MM.1S (cell line): ENCODE measurements at regions not wholly inside any gene's neighbourhood (a gene's known extent, or its start where the extent isn't known, plus 50 kb on each side); places are given as distances from the start of the nearest gene placed in this dataset.

ENCODE experiments used
- DNase-seq: peaks from one replicate; pipeline ENCODE4 v3.0.0-alpha.2; 2015
- H2AFZ ChIP-seq: fragments of 300-600 bp; sonication (generic); 2 replicates; pipeline ENCODE4 v1.6.0; 2016; ENCODE audit warnings: antibody characterized with exemption, low read length
- H3F3A ChIP-seq: fragments of 300-600 bp; sonication (generic); 2 replicates; pipeline ENCODE4 v1.6.1; 2016; ENCODE audit warnings: mild to moderate bottlenecking, antibody characterized with exemption, low read length, moderate library complexity, mixed read lengths; ENCODE audit not compliant: insufficient read depth
- H3K27ac ChIP-seq: fragments of 300-600 bp; sonication (generic); 2 replicates; pipeline ENCODE4 v1.5.1; 2016; ENCODE audit warnings: mild to moderate bottlenecking, low read length
- H3K27me3 ChIP-seq: fragments of 300-600 bp; sonication (generic); replicated peaks from 2 replicates; pipeline ENCODE4 v1.6.0; 2016; ENCODE audit warnings: low read length; ENCODE audit not compliant: insufficient read depth
- H3K36me3 ChIP-seq: fragments of 300-600 bp; sonication (generic); replicated peaks from 2 replicates; pipeline ENCODE4 v1.6.1; 2016; ENCODE audit warnings: mild to moderate bottlenecking, low read length, mixed read lengths; ENCODE audit not compliant: insufficient read depth
- H3K4me1 ChIP-seq: fragments of 300-600 bp; sonication (generic); 2 replicates; pipeline ENCODE4 v1.6.1; 2016; ENCODE audit warnings: low read length, mixed read lengths
- H3K4me2 ChIP-seq: fragments of 300-600 bp; sonication (generic); 2 replicates; pipeline ENCODE4 v1.6.0; 2016; ENCODE audit warnings: low read depth, low read length
- H3K4me3 ChIP-seq: fragments of 300-600 bp; sonication (generic); 2 replicates; pipeline ENCODE4 v1.5.1; 2016; ENCODE audit warnings: low read length, mixed read lengths
- H3K79me2 ChIP-seq: fragments of 300-600 bp; sonication (generic); 2 replicates; pipeline ENCODE4 v1.6.1; 2016; ENCODE audit warnings: mixed run types, low read length, mixed read lengths
- H3K9ac ChIP-seq: fragments of 300-600 bp; sonication (generic); 2 replicates; pipeline ENCODE4 v1.6.1; 2016; ENCODE audit warnings: low read length, mixed read lengths
- H3K9me2 ChIP-seq: fragments of 300-600 bp; sonication (generic); replicated peaks from 2 replicates; pipeline ENCODE4 v1.6.1; 2016; ENCODE audit warnings: mild to moderate bottlenecking, low read length, mixed read lengths; ENCODE audit not compliant: insufficient read depth
- H3K9me3 ChIP-seq: fragments of 300-600 bp; sonication (generic); replicated peaks from 2 replicates; pipeline ENCODE4 v1.6.1; 2016; ENCODE audit warnings: mild to moderate bottlenecking, low read length, mixed read lengths; ENCODE audit not compliant: insufficient read depth
- H4K20me1 ChIP-seq: fragments of 300-600 bp; sonication (generic); 2 replicates; pipeline ENCODE4 v1.6.1; 2016; ENCODE audit warnings: mild to moderate bottlenecking, low read length, moderate library complexity, mixed read lengths; ENCODE audit not compliant: insufficient read depth
- CTCF ChIP-seq: fragments of 300-600 bp; sonication (generic); IDR thresholded peaks from 2 replicates; pipeline ENCODE4 v1.5.1; 2016; ENCODE audit warnings: antibody characterized with exemption, low read length, mixed read lengths
- EZH2 ChIP-seq: fragments of 300-600 bp; sonication (generic); optimal IDR thresholded peaks from 2 replicates; pipeline ENCODE3; 2017; ENCODE audit warnings: low read depth, mild to moderate bottlenecking, antibody characterized with exemption, low read length, mixed read lengths
- EZH2phosphoT487 ChIP-seq: fragments of 300-600 bp; sonication (generic); IDR thresholded peaks from 2 replicates; pipeline ENCODE4 v1.6.1; 2018; ENCODE audit warnings: antibody characterized with exemption, low read length

DNA sequence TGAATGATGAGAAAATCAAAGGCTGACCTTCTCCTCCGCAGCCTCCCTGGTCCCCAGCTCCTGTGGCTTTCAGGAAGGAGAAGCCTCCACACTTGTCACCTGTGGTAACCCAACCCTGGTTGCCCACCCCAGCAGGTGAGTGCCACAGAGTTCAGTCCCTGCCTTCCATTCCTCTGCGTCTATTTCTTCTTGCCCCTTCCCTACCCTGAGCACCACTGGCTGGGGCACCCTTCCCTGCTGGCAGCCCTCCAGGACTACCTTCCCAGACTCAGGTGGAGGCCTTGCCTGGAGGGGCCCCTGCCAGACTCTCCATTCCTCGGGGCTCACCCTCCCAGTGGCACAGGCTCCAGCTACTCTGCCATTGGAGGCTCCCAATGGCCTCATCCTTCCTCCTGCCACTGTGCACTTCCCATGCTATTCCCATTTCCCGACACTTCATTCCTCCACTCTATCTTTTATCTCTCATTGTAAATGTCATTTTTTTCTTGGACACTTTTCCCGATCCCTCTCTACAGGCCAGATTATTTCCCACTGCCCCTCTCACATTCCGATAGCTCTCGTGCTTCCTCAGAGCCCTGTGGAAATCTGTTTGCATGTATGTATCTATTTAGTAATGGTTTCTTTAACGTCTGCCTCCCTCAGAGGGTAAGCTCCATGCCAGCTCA, 90.6 kb upstream of the PCBD1 start:
- Histone ChIP-seq H3K9ac (no peak overlapping the region), H3K79me2 (no peaks in the 10 kb centered on the region), H3K4me1 (peaks cover 19% of the 10 kb centered on the region), H3K9me3 (no peaks in the 10 kb centered on the region), H2AFZ (no peak overlapping the region), H4K20me1 (no peaks in the 10 kb centered on the region), H3K36me3 (no peaks in the 10 kb centered on the region), H3K27ac (no peak overlapping the region), H3K9me2 (no peaks in the 10 kb centered on the region), H3K4me2 (no peak overlapping the region), H3K4me3 (no peak overlapping the region), H3K27me3 (no peaks in the 10 kb centered on the region), H3F3A (no peaks in the 10 kb centered on the region)
- no peak for TF ChIP-seq EZH2
- TF ChIP-seq EZH2phosphoT487, result no peak
- no peak for TF ChIP-seq CTCF
- no peak for DNase-seq

GRCh38 chr10:70980687-70981086, 92.3 kb upstream of the PCBD1 start:
- H4K20me1 ChIP-seq, result no peaks in the 10 kb centered on the region
- no peaks in the 10 kb centered on the region for H3F3A ChIP-seq
- no peak overlapping the region for H3K27ac ChIP-seq
- TF ChIP-seq EZH2, result no peak
- TF ChIP-seq EZH2phosphoT487, result no peak
- no peak for TF ChIP-seq CTCF
- no peak overlapping the region for H3K4me3 ChIP-seq
- H3K9me3 ChIP-seq, result no peaks in the 10 kb centered on the region
- no peaks in the 10 kb centered on the region for H3K79me2 ChIP-seq
- H3K4me2 ChIP-seq, result no peak overlapping the region
- no peak for DNase-seq
- peaks cover 25% of the 10 kb centered on the region for H3K4me1 ChIP-seq
- H3K9me2 ChIP-seq, result no peaks in the 10 kb centered on the region
- H3K9ac ChIP-seq, result no peak overlapping the region
- H2AFZ ChIP-seq, result no peak overlapping the region
- H3K36me3 ChIP-seq, result no peaks in the 10 kb centered on the region
- H3K27me3 ChIP-seq, result no peaks in the 10 kb centered on the region

DNA sequence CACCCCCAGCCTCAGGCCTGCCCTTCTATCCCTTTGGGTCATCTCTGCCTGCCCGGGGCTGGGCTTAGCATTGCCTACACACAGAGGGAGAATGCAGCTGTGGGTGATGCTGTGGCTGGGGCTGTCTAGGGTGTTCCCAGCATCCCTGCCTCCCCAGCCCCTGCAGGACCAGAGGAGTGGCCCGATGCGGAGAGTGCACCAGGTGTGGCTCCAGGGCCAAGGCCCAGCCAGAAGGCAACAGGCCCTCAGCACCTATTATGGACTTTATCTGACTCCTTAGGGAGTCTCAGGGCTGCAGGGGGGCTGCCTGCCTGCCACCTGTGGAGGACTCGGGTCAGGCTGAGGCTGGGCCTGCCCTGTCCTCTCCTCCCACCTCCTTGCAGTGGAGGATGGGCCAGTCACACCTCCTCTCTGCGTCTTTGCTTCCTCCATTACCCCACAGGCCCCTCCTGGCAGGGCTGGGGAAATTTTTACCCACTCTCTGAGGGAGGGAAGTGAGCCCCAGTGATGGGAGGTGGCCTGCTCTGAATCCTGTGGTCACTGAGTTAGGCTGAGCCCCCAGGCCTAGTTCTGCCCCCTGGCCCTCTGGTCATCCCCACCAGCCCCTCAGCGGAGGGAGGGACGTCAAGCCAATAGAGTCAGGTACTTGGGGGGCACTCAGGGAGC, 92.9 kb upstream of the PCBD1 start:
- H3K27ac ChIP-seq, result no peak overlapping the region
- peaks cover 31% of the 10 kb centered on the region for H3K4me1 ChIP-seq
- H3K27me3 ChIP-seq, result no peaks in the 10 kb centered on the region
- TF ChIP-seq CTCF (no peak), EZH2phosphoT487 (no peak), EZH2 (no peak)
- no peaks in the 10 kb centered on the region for H3K9me2 ChIP-seq
- no peaks in the 10 kb centered on the region for H3K9me3 ChIP-seq
- no peaks in the 10 kb centered on the region for H3K79me2 ChIP-seq
- no peak for DNase-seq
- H3K9ac ChIP-seq, result no peak overlapping the region
- H2AFZ ChIP-seq, result peak overlapping the region; percentile 93; the same call in 1 of the 2 replicates
- H3K4me3 ChIP-seq, result no peak overlapping the region
- H3K36me3 ChIP-seq, result no peaks in the 10 kb centered on the region
- no peaks in the 10 kb centered on the region for H4K20me1 ChIP-seq
- H3K4me2 ChIP-seq, result peak overlapping the region; percentile 90; the same call in 1 of the 2 replicates
- no peaks in the 10 kb centered on the region for H3F3A ChIP-seq
